NCI-H146 treated with DMSO at 0.1 percent for 48 hours (cell line): ENCODE measurements at regions not wholly inside any gene's neighbourhood (a gene's known extent, or its start where the extent isn't known, plus 50 kb on each side); places are given as distances from the start of the nearest gene placed in this dataset.
A peak's percentile ranks its signal among the peaks of the same experiment; 100 is the strongest.

ENCODE experiments used
- DNase-seq: peaks from one replicate; lab custom pipeline; 2025; ENCODE audit not compliant: unreplicated experiment; lab: John Stamatoyannopoulos, UW

DNA sequence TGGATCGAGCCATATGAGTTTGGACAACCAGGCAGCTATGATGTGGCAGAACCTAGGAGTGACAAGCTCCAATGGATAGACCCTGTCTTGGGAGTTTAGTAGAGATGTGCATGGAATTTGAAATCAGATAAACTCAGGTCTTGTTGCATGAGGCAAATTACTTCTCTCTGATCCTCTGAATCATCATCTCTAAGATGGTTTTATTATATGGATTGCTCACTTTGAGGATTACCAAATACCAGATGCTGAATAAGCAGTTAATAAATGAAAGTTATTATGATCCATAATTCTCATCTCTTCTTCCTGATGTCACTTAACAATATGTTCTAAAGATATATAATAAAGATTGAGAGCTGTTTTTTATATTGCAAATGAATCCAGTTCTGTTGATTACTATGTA is 622.2 kb downstream of the NTRK3 start:
- DNase-seq = no peak

DNA sequence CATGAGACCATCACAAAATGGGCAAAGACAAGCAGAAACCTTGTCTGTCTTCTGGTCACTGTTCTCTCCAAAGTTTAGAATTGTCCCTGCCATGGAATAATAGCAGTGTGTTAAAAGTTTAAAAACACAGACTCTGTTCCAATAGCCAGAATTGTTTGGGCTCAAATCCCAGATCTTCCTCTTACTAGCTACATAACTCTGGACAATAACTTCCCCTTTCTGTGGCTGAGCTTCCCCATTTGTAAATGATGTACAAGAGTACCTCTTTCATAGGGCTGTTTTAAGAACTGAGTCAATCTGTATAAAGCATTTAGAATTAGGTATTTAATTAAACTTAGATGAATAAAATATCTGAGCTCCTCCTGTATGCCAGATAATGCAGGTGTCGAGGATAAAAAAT is 623.0 kb downstream of the NTRK3 start:
- DNase-seq = peak; percentile 2

DNA sequence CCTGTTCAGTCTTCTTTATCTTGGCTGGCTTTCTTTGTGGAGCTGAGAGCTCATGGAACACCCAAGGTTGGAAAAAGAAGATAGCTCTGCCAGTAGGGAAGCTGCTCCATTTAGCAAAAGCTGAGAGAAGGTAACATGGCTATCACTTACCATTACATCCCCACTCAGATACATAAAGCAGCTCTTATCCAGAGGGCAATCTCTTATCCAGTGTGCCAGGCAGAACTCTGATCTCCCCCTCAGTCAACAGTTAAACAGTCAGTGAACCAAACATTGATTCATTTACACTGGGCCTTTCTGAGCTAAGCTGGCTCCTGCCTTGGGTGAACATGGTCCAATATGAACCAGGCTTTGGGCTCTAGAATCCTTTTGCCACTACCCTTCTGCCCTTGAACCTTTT is 624.2 kb downstream of the NTRK3 start:
- DNase-seq = no peak

DNA sequence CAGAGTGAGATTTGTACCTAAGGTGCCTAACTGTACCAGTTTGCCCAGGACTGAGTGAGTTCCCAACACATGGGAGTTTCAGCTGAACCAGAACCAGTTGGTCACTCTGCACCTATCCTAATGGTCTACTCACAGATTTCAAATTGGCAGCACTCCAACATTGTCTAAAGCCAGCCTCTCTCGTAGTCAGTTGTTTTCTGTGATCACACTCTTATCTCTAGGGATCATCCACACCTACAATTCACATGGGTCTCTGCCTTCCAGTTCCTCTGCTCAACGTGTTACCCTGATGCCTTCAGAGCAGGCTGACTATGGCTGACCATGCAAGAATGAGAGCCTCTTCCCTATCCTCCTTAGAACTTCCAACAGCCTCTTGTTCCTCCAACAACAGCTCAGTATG is 624.8 kb downstream of the NTRK3 start:
- no peak for DNase-seq

DNA sequence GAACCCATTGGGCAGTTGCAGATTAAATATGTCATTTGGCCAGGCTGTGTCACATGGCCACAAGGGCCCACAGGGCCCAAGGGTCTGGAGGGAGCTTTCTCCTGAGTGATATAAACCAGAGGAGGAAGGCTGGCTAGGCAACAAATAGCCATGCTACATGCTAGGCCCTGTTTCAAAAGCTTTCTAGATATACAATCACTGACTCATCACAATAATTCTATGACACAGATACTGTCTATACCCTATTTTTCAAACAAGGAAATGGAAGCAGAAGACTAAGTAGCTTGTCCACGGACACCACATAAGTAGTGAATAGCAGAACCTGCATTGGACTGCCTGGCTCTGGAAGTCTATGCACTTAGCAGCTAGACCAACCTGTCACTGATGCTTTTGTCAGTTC is 625.4 kb downstream of the NTRK3 start:
- DNase-seq = no peak

DNA sequence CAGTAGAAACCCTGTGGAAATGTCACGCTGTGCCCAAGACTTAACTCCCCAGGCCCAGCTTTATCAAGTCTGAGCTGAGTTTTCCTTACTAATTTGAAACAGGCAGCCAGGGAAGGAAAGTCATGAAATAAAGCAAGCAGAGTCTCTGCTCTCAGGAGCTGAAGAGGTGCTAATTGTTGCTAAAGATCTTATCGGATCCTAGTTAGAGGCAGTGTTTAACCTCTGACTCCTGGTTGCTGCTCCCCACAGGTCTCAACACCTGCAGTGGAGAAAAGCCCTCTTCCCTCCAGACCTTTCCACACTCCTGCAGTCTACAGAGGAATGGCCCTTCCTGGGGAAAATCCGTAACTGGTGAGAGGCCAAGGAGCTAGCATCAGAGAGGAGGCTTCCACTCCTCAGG is 628.2 kb downstream of the NTRK3 start:
- DNase-seq = no peak

DNA sequence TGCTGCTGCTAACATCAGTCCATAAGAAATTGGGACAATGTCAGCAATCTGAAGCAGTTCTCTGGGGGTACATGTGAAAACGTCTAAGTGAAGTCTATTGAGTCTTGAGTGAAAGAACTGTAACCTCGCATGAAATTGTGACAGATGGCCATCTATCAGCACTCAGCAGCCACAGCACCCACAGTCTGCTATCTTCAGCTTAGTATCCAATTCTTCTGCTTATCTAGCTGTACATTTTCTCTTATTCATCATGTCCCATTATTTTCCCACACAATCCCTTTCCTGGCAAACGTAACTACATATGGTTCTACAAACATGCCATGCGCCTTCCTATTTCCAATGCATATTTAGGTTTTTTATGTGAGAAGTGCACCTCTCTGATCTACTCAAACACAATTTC is 629.7 kb downstream of the NTRK3 start:
- no peak for DNase-seq

DNA sequence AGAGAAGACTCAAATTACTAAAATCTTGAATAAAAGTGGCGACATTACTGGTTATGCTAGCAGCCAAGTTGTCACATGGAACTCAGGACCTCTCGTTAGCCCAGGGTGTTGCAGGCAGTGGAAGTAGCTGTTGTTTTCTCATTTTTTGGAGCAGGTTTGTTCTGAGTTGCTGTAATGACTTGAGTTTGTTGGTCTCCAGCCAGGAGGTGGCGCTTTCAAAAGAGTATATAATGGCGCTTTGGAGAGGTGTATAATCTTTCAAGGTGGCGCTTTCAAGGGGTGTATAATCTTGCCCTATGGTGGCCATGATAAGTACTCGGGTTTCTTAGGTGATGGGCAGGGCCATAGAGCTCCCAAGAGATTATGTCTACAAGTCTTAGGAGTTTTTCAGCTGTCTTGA is 632.7 kb downstream of the NTRK3 start:
- DNase-seq = no peak

DNA sequence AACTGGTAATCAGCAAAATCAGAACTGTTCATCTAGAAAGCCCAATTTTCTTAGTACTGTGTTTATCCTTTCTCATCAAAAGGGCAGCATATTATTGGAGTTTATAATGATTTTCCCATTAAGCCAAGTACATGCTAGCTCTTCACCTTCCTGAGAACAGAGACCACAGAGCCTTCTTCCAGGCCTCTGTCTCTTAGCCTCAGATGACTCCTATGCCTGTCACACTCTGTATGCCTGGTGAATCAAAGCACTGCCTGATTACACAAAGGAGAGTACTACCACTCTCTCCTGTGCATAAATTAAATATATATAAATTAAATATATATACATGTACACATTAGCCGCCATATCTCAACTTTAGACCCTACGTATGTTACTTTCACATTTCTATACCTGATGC is 636.1 kb downstream of the NTRK3 start:
- no peak for DNase-seq

DNA sequence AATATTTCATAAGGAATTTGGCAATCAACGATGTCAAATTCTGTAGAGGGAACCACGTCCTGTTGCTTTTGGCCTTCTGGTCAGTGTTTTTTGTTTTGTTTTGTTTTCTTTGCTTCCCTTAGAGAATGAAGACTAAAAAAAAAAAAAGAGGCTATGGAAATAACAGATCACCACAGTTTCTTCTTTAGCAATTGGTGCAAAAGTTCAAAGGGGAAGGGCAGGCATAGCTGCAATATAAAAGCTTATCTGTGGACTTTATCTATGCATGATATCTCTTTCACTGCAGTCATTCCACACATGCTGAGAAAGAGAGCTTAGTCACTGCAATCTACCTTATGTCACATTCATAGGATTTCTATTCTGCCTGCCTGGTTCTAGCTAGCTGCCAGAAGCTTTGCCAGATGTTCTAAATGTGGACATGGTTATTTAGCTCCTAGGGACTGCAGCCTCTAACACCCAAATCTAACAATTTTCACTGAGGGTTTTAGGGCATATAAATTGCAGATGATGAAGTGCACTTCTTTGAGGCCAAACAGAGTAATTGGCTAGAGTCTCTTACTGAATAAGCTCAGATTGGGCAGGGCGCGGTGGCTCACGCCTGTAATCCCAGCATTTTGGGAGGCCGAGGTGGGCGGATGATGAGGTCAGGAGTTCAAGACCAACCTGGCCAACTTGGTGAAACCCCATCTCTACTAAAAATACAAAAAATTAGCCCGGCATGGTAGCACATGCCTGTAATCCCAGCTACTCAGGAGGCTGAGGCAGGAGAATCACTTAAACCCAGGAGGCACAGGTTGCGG is 637.2 kb downstream of the NTRK3 start:
- no peak for DNase-seq

DNA sequence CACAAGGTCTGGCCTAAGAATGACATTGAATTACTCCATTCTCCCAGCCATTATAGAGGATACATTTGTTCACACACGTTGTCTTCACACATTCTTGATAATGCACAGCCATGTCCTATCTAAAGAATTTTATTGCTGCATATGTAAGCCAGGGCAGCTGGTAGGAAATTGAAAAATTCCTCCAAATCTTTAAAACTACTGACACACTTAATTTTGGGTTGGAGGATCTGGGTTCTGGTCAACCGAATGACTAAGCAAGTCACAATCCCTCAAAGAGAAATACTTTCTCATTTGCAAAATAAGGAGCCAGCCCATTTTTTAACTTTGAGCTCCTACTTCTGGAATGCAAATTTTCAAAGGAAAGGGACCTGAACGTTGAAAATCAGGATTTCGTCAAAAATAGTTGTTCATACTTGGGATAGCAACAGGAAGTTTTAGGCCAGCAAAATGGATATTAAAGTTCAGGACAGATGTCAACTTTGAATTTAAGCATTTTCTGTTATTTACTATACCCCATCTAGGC is 638.3 kb downstream of the NTRK3 start:
- DNase-seq = no peak

DNA sequence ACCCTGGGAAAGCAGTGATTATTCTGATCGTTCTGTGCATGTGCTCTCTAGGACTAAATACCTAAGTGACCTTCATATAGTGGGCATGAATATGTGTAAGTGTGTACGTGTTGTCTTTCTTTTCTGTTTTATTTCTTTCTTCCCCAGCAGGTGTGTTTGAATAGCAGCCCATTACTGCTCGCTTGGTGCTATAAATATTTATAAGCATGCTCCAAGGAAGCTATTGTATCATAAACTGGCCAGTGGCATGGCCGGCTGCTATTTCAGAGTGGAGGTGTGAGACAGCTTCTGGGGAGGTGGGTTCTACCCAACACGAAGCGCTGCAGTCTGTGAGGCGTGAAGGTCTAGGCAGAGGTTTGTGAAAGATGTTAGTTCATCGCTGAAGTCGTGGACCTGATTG is 641.8 kb downstream of the NTRK3 start:
- no peak for DNase-seq

DNA sequence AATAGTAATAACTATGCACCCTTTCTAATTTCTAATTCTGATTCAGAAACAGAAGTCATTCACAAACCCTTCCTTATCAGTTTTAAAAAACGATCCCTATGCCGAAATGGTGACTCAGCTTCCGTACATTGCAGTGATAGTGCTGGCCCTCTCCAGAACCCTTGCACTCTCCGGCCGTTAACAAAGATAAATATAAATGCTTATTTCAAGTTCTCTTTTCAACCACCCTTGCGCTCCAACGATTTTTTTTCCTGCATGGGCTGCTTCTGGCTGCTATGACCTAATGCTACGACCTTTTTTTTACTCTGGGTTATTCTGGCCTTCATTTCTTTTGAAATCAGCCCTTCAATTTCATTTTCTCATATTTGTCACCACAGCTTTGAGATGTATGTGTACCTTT is 646.2 kb downstream of the NTRK3 start:
- DNase-seq = no peak

DNA sequence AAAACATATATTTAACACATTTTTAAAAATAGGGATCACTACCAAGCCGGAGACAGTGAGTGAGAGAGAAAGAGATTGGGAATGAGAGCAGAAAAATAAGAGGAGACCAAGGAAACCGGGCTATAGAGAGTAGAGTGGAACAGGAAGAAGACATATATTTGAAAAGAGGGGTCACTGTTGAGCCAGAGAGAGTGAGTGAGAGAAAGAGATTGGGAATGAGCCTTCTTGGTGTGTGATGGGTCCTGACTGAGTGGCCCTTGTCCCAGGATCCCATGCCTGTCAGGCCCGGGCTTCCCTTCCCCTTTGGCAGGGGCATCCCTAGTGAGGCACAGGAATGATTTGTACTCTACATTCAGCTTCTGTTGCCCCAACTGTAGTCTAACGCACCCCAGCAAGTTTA is 646.6 kb downstream of the NTRK3 start:
- no peak for DNase-seq

DNA sequence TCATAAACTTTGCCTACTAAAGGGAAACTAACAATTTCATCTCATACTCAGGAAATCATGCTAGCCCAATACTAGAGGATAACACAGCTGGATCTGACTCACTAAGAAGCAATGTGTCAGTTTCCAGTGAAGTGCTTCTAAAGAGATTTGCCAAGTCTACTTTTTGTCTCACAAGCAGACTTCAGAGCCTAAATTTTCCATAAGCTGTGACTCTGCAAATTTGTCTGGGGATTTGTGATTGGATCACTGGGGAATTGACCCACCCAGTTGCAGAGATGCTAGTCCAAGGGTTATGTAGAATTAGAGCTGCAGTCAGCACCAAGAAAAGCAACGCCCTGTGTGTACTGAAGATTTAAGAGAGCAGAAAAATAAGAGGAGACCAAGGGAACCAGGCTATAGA is 647.1 kb downstream of the NTRK3 start:
- no peak for DNase-seq

DNA sequence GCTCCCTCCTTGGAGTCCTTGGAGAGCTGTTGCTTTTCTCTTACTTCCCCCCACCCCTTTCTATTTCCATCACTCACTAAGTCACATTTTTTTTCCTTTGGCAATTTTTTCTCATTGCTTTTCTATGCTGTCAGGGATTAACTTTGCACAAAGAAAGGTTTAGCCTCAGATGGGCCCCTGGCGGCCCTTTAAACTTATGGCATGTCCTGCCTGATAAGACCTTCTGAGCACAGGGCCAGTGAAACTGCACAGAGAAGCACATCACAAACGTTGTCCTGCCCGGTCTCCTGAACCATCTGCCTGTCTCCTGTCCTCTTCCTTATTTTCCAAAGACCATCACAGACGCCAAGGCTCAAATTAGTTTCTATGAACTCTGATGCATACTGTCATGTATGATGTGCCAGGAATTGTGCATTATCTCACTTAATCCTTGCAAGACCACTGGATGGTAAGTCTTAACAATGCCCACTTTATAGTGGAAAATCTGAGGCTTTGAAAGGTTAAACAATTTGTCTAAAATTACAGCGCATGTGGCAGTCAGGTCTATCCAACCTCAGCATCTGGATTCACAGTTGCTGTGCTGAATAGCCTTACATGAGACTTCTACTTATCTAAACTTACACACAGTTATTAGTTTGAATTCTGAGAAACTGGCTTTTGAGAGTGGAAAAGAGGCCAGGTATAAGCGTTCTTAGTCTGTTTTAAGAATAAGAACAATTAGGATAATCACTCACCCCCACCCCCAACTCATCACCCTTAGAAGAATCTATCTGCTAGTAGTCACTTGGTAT is 648.1 kb downstream of the NTRK3 start:
- no peak for DNase-seq

DNA sequence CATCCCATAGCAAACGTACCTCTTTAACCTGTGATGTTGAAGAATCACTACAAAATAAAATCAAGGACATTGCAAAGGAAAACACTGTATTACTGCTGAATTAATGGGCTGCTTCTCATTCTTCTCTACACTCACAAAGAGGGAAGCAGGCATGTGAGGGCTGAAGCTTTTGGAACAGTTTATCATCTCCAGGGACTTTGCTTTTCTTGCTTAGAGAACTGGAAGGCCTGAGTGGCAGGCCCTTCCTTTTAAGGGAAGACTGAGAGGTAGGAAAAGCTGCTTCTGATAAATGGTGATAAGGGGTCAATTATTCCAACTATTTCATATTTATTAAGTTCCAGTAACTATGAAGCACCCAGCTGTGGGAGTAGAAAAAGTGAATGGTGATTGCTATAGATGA is 649.6 kb downstream of the NTRK3 start:
- no peak for DNase-seq

DNA sequence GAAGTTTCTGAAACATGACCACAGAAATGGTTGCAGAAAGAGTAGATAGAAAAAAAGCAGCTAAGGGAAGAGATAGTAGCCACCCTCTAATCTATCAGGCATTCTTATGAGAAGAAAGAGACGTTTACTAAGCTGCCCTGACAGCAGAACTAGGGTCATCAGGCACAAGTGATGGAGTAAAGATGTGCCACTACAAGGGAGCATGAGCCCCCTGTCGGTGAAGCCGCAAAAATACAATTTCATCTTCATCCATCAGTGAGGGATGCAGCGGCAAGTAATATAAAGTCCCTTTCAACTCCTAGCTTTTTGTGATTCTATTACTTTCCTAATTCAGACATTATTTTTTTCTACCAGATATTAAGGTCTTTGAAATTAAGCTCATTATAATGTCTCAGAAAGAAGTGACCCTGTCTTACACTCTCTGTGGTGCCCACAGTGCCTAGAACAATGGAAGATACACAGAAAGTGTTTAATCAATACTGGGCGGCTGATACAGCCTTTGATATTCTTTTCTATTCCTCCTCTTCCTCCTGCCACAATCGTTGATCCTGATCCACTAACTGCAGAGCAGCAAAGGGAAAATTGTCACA is 651.6 kb downstream of the NTRK3 start:
- DNase-seq = no peak

DNA sequence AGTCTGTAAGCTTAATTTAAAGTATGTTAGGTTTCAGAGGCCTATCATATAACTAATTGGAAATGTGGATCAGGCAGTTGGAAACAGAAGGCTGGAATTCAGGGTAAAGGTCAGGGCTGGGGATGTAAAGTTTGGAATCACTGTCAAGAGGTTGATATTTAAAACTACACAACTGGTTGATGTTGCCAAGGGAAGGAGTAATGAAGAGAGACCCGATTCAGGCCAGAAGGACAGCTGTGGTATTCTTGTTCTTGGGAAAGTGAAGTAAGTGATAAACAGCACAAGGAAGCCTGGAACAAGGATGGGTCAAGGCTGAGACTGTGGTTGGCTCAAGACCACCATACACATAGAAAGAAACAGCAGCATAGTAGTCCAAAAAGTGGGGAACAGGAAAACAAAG is 654.2 kb downstream of the NTRK3 start:
- DNase-seq = no peak

DNA sequence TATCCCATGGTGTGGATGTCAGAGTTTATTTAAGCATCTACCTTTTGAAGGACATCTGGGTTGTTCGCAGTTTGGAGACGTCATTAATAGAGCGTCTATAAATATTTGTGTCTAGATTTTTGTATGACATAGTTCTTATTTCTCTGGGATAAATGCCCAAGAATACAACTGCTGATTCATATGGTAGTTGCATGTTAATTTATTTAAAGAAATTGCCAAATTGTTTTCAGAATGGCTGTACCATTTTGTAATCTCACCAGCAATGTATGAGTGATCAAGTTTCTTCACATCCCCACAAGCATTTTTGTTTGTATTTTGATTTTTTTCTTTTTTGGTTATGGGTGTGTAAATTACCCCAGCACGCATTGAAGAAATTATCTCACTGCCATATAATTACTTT is 656.9 kb downstream of the NTRK3 start:
- DNase-seq = no peak

DNA sequence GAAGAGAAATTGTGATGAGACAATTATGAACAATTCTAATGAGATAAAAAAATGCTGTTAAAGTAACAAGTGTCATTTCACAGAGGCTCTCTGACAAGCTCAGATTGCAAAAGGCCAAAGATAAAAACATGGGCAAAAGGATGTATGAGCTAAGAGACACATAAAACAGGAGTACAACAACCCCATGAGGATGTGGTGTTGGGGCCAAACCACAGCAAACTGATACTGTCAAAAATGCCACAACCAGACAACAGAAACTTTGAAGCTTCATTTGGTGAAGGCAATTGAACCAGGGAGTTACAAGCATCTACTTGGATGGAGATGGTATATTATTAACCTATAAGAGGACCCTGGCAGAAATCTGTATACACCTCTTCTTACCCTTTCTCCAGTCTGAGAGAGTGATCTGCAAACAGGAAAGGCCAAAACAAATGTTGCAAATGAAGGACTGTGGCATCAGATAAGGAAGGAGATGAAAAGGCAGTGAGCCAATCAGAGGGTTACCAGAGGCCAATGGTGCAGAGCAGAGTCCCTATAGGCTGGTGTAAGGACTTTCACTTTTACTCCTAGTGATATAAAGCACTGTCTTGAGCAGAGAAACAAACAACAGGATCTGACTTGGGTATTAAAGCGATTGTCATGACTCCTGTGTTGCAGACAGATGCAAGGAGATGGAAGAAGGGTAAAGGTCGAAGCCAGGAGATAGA is 659.0 kb downstream of the NTRK3 start:
- no peak for DNase-seq
